Activated CD8-positive, alpha-beta memory T cell treated with anti-CD3 and anti-CD28 coated beads, Interleukin-2, amount 50 U/mL, for 48 hours (primary cell): ENCODE measurements at regions not wholly inside any gene's neighbourhood (a gene's known extent, or its start where the extent isn't known, plus 50 kb on each side); places are given as distances from the start of the nearest gene placed in this dataset.

Experiments used
- DNase-seq: peaks from one replicate; pipeline ENCODE4 v3.0.0-alpha.2; 2020

DNA sequence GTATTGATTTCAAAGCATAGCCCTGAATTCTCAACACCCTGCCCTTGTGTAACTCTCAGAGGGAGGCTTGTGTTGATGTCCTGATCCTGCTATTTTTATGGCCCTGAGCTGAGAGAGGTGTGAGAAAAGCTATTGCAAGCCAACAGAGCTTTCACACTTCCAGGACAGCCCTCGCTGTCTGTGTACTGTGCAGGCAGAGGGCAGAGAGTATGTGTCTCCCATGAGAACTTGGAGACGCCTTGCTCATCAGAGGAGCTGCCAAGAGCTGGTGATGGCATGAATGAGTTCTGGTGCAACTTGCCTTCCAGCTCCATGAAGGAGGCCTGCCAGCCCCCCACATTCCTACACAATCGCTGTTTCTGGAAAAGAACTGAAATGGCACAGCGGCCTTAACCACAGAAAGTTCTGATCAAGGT lies 144.1 kb upstream of the AJAP1 start:
- no peak for DNase-seq

DNA sequence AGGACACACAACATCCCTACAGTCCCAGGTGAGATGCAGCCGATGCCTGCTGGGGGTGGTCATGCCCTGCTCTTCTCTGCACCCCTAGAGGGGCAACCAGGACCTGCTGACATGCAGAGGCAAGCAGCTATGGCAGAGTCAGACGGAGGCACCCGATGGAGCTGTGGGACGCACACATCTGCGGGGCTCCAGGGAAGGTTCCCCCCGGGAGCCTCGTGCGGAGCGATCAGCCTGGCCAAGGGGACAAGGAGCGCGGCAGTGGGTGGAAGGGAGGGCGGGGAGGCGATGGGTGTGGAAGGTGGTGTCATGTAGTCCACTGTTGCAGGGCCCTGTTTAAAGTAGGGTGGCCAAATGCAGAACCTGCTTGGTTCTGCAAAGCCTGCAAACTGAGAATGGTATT lies 143.0 kb upstream of the AJAP1 start:
- DNase-seq, result no peak

DNA sequence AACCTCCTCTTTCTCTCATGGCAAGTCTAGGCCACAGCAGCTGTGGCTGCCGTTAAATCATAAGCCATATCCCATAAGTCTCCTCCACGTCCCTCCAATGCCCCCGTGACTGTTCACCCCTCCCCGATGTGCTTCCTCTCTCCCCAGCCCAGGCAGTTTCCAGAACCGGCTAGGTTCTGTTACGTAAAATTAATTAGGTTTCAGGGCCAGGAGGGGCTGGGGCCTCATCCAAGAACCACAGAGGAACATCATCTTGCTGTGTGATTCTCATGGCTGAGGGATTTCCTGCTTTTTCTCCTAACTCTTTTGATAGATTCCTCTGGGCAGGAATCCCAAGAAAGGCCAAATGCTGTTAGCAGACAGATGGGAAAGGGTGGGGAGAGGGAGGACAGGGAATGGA lies 141.8 kb upstream of the AJAP1 start:
- no peak for DNase-seq

DNA sequence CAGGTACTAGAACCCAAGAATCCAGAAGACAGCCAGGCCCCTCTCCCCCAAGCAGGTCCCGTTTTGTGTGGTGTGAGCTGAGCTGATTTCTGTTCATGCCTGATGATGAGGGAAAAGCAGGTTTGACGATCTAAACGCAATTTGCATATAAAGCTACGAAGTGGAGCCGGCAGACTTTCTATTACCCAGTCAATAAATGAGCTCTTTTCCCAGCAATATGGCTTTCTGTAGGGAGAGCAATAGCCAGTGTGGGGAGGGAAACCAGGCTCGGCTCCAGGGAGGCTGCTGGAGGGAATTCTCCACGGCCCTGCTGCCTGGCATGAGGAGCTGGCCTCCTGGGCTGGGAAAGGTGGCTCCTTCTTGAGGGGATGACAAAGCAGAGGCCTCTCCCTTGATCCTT lies 140.7 kb upstream of the AJAP1 start:
- no peak for DNase-seq

DNA sequence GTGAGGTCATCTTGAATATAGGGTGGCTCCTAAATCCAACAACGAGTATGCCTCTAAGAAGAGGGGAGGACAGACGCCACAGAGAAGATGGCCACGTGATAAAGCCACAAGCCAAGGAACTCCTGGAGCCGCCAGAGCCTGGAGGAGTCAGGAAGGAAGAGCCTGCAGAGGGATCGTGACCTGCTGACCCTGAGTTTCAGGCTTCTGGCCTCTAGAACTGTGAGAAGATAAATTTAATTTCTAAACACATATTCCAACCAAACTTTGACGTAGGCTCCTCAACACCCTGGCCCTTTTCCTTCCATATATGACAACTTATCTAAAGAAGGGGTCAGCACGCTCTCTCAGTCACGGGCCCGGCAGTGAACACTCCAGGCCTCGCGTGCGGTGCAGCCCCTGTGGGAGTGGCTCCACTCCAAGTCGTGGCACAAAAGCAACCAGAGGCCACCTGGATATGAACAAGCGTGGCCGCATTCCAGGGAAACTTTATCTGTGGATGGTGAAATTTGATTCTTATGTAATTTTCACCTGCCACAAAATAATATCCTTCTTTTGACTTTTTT lies 138.6 kb upstream of the AJAP1 start:
- no peak for DNase-seq

DNA sequence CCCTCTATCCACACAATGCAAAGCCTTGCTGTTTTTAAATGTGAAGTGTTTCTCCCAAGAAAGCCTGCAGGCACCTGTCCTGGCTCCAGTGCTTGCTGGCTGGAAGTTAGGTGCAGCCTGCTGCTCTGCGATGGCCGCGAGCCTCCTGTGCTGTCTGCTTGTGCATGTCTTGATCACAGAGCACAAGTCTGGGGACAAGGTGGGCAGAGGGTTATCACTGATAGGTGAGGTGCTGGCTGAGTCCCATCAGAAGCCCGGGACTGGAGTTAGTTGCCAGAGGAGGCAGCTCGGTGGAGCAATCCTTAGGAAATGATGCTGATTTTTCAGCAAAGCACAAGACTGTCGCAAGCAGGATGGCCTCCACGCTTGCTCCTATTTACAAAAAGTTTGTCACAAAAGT lies 137.8 kb upstream of the AJAP1 start:
- DNase-seq, result no peak

DNA sequence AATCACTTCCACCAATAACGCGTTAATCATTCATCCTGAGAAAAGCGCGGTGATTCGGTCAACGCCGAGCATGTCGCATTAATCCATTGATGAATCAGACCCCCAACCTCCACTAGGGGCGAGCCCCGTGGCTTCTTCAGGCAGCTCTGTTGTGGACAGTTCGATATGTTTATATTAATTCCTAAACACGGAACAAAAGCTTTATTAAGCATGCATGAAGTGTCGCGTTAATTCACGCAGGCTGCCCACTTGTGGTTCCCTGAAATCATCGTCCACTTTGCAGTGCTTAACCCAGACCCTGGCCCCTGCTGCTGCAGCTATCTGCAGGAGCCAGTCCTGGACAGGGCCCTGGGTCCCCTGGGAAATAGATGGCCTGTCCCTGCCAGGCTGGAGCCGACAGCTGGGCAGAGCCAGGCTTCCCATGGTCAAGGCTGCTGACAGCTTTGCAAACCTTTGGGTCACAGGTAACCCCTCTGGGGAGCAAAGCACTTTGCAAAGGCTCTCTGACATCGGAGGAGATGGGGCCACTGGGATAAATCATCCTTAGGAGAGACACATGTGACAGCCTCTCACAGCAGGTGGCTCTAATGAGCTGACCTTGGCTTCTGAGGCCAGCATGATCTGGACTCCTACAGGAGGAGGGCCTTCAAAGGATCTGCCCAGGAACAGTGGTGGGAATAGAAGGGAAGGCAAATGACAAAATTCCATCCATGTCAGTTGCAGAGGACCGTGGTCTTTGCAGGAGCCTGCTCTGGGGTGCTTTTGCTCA lies 137.0 kb upstream of the AJAP1 start:
- no peak for DNase-seq

DNA sequence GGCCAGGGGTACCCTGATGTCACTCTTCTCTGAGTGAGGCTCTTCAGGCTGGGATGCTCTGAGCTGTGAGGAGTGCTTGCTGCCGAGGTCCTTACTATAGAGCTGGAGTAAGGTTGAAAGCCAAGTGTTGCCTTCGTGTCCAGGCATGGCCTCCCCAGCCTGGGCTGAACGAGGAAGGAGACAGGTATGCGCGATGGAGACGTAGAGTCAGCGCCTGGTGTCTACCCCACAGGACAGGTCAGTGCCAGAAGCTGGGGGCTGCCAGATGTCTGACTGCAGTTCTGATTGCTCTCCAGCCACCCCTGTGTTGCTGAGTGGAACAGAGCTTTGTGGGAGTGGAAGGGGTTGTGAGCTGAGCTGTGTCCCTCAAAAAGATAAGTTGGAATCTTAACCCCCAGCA lies 135.8 kb upstream of the AJAP1 start:
- DNase-seq, result no peak

DNA sequence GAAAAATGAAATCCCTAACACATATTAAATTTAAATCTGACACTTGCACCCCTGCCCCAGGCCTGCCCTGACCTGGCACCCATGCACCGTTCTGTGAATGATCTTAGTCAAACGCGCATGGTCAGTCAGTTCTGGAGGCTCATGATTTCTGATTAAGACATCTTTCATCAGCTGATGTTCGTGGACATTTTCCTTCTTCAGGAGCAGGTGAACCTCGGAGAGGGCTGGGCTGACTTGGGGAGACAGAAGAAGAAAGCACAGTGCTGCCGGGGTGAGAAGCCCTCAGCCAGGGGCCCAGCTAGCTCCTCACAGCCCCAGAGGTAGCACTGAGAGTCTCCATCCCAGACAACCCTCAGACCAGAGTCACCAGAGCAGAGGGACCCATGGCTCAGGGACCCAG lies 134.5 kb upstream of the AJAP1 start:
- DNase-seq, result no peak

DNA sequence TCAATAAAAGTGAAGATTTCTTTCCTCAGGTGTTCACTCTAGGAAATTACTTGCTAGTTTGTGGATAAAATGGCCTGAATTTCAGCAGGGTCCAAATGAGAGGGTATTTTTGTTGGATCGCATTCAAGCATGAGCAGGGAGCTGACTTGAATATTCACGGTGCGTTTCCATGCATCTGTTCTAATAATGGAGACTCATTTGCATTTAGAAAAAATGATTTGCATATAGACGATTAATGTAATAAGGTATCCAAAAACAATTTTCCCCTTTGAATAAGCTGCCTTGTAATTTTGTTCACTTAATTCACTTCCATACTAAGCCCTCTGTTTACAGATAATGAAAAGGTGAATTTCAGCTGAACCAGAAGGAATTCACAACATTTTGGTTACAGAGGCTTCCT lies 130.9 kb upstream of the AJAP1 start:
- no peak for DNase-seq

DNA sequence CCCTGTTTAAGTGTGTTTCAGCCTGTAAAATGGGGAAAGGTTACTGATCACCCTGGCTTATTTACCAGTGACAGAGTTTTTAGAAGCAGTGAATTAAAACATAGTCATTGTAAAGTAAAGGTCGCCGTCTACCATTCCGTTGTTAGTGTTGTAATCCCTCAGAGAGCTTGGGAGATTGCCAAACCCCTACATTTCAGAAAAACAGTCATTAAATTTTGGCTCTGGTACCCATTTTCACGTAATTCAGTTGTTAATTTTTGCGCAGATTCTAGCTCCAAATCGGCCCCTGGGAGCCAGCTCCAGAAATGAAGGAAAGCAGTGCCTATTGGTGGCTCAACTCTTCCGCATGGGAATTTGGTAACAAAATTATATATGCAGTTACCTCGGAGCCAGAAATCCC lies 127.7 kb upstream of the AJAP1 start:
- DNase-seq, result no peak

DNA sequence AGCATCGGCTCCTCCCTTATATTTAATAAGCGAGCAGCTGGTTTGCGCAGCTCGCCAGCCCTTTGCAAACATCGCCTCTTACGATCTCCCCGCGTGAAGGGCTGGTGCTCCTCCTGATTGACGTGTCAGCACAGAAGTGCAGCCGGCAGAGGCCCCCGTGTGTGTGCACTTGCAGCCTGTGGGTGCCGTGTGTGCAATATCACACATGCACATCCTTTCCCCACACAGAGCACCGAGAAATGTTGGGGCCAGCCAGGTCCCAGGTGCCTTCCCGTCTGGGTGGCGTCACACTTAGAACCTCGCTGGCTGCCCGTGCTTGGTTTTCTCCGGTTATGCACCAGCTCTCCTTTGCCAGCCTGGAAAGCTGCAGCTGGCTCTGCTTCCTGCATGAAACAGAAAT lies 126.6 kb upstream of the AJAP1 start:
- DNase-seq, result no peak

DNA sequence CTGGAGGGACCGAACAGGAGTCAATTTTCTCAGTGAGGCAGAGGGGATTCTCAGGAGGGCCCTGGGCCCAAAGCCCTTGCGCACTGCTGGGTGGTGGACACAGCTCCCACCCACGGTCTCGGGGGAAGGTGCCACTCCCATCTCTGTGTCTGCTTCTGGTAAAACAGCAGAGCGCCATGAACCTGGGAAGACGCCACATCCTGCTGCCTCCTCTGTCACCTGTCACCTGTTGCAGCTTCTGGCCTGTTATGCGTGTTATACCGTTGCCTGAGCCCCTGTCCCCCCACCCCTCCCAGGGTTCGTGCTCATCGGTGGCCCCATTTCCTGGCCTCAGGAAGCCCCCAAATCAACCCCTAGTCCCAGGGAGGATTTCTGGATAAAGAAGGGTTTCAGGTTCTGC lies 125.8 kb upstream of the AJAP1 start:
- DNase-seq, result no peak

DNA sequence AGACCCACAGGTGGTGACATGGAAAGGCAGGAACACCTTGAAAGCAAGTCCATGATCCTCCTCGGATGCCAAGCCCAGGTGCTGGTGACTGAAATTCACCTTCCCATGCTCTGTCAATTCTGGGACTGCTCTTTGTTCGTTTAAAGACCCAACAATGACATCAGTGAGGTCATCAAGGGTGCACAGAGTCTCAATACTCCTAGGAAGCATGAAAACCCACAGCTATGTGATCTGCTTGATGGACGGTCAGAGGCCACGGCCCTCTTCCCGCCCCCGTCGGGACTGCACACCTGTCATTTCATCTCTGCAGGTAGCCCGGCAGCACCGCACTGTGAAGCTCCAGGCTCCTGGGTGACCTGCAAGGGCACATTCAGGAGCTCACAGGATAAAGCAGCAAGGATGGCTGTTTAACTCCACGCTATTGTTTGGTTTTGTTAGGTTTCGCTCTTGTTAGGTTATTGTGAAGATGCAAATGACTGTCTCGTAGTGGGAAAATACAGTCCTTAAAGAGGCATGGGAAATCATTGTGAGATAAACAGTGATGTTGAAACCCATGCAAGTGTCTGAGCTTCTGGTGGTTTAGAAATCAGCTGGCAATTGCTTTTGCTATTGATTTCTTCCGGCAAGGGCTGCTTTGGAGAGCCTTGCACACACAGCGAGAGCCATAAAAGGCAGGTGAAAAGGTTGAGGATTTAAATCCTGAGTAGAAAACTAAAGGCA lies 124.8 kb upstream of the AJAP1 start:
- DNase-seq, result no peak

DNA sequence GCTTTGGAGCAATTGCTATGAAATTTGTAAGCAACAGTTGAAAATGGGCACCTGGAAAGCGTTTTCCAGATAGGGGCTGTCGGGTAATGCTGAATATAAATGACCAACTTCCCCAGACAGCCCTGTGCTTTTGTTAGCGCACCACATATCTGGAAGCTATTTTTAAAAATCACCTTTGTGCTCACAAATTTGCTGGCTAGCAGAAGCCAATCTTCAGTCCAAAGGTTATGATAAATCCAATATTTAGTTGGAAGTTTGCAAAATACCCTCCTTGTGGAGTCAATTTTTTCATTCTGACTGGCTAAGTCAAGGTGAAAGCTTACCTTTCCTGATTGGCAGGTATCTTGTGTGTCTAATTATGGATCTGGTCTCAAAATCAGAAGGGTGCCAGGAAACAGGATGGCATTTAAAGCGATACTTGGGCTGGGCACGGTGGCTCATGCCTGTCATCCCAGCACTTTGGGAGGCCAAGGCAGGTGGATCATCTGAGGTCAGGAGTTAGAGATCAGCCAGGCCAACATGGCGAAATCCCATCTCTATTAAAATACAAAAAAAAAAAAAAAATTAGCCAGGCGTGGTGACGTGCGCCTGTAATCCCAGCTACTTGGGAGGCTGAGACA lies 124.1 kb upstream of the AJAP1 start:
- DNase-seq, result no peak

DNA sequence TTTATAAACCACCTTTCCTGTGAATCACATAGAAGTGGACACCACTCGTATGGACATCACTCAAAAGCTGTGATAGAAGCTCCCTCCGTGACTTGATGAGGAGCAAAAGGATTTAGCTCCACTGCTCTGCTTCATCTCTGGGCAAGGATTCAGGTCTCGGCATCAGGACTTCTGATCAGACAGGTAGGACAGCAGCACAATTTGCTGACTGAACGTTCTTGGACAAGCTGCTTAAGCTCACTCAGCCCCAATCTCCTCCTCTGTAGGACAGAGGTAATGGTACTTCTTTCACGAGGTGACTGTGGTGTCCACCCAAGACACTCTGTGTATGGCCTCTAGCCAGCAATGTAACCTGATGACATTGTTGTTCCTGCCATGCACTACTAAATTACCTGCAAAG lies 122.6 kb upstream of the AJAP1 start:
- DNase-seq, result no peak

DNA sequence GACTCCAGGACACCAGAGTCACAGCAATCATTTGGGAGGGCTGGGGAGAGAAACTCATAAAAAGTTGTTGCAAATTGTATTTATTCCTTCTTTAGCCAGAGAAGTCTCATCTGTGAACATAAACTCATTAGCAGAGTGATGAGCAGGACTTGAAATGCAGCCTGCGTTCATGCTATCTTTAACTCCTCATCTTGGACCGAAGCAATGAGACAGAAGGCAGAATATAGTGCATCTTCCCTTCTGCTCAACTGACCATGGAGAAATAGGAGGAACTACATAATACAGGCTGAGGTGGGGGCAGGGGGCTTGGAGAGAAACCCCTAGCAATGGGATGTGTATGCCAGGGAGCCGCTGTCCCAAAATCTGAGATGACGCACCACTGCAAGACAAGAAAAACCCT lies 121.8 kb upstream of the AJAP1 start:
- DNase-seq, result no peak

DNA sequence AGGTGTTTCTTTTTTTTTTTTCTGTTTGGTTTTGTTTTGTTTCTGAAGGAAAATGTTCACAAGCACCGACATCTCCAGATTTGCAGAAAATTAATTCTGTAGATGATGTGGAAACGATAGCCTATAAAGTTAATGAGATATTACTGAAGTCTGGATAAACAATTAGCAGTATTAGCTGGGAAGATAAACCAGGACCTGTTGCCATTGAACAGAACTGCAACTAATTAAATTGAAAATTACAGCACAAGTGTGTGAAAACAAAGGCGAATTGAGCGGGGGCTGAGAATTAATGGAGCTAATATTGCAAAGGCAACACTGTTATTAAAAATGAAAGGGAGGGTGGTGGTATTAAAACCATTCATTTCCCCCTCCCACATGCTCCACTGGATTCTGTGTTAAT lies 107.5 kb upstream of the AJAP1 start:
- no peak for DNase-seq

DNA sequence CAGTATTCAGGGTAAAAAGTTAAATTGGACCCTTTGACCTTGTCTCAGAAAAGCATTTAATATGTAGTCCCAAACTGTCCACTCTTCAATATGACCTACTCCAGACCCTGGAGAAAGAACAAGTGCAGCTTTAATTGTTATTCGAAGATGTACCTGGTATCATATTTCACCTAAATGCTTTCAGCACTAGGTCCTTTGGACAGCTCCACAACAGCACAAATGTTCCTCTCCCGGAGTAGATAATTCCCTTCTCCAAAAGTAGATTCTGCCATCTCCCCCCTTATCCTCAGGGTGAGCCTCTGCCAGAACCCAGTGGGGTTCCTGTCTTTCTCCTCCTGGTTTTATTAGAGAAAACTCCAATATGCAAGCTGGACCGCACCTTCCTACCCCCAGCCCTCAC lies 104.5 kb upstream of the AJAP1 start:
- DNase-seq, result no peak

DNA sequence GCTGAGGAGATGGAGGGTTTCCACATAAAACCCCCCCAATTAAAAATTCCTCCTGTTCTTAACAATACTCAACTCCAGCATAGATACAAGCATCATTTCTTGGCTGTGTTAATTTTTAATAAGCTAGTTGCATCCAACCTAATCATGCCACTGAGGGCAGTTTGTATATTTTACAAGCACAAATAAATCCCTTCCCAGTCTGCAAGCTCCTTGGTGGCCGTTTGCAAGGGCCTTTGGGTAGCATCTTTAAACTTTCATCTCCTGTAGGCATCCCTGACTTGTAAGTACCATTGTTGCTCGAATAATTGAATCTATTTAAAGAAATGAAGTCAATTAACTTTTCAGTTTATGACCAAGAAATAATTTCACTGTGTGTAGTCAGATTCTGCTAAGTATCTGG lies 103.5 kb upstream of the AJAP1 start:
- DNase-seq, result no peak

DNA sequence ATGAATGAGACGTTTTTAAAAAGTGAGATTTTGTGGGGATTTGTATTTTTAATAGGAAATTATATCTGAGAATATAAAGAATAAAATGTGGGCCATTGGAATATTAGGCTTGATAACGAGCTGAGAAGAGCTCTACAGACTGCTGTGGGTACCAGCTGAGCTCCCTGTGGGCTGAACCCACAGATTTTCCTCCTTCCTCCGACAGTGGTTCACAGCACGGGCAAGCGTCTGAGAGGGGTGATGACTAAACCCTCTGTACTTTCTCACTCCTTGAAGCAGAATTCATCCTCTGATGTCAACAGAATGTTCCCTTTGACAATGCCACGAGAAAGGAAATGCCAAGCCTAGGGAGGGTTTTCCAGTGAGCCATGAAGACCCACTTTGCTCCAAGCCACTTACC lies 102.7 kb upstream of the AJAP1 start:
- DNase-seq, result no peak

DNA sequence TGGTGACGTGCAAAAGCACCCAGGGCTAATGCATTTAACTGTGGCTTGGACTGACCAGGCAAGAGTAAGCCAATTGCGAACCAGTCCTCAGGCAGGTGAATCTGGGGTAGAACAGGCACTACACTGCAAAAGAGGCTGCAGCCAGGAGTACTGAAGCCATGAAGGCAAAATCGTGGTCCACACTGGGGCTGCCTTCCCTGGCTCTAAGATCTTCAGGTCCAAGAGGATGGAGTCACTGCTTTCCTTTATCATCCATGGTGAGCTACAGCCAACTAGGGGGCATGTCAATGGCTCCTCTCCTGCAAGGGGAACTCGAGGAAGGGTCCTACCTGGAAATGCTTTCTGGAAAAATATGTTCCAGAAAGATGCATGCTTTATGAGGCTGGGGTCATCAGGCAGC lies 100.6 kb upstream of the AJAP1 start:
- no peak for DNase-seq

DNA sequence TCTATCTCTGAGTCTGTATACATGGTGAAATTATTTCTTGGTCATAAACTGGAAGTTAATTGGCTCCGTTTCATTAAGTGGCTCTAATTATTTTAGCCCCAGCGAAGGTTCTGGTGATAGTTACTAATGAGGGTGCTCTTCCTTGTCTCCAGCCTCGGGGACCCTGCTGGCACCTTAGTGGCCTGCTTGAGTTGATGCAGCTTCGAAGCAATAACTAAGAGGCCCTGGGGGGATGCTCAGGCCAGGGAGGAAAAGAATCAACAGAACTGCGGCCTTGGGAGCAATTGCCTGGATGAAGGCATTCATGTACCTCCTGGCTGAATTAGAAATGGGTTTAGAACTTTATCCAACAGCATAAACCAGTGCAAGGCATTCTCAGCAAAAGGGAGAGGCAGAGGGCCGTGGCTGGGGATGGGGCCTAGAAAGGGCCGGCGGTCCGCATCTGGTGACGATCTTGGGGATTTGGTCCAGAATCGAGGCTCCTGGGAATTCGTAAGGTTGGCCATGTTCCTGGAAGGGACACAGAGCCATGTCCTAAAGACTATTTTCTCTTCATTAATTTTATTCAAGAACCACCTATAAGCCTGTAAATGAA lies 100.0 kb upstream of the AJAP1 start:
- DNase-seq, result no peak

DNA sequence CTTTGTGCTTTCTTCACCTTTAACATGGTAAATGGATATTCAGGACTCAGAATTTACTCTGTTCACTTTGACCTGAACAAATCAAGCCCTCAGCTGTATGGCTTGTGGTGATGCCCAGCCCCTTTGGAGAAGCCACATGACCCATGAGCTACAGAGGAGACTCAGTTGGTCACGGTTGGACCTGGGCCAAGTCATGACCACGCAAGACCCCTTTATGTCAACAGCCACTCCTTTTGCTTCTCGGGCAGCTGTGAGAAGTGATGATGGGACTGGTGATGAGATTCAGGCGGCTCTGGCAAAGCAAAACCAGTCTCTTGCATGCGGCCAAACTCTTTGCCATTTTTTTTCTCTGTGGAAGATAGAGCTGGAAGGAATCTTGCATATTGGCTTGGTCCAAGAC lies 96.5 kb upstream of the AJAP1 start:
- DNase-seq, result no peak
